Fibroblast of peridontal ligament (primary cell): ENCODE measurements at regions not wholly inside any gene's neighbourhood (a gene's known extent, or its start where the extent isn't known, plus 50 kb on each side); places are given as distances from the start of the nearest gene placed in this dataset.
"Not testable (repeated sequence)": the region's sequence is repeated elsewhere in the genome, so short reads cannot be mapped to it uniquely, and the experiment has no call there.

ENCODE experiments used
- DNase-seq: peaks from one replicate; pipeline ENCODE4 v3.0.0-alpha.2; 2010; ENCODE audit errors: extremely low read depth

GRCh38 chr20:6715401-6715941, 52.0 kb upstream of the BMP2 start:
- no peak for DNase-seq

- no peak for DNase-seq
Observed at GRCh38 chr20:6714279-6714711, 53.2 kb upstream of the BMP2 start.

GRCh38 chr20:6711951-6712649, 55.4 kb upstream of the BMP2 start:
- DNase-seq = no peak

GRCh38 chr20:6709910-6710595, 57.4 kb upstream of the BMP2 start:
- peak; percentile 24 for DNase-seq

GRCh38 chr20:6708010-6708409, 59.5 kb upstream of the BMP2 start:
- DNase-seq = peak; percentile 48

- no peak for DNase-seq
Observed at GRCh38 chr20:6707321-6707831, 60.1 kb upstream of the BMP2 start.

- DNase-seq = no peak
Observed at GRCh38 chr20:6705926-6706548, 61.4 kb upstream of the BMP2 start.

- peak; percentile 3 for DNase-seq
Observed at GRCh38 chr20:6705106-6705766, 62.2 kb upstream of the BMP2 start.

GRCh38 chr20:6704132-6704861, 63.2 kb upstream of the BMP2 start:
- peak; percentile 83 for DNase-seq

GRCh38 chr20:6703656-6704055, 63.8 kb upstream of the BMP2 start:
- no peak for DNase-seq

GRCh38 chr20:6703047-6703446, 64.4 kb upstream of the BMP2 start:
- no peak for DNase-seq

GRCh38 chr20:6702144-6702543, 65.3 kb upstream of the BMP2 start:
- no peak for DNase-seq

- DNase-seq = no peak
Observed at GRCh38 chr20:6700563-6701329, 66.7 kb upstream of the BMP2 start.

- DNase-seq = no peak
Observed at GRCh38 chr20:6699921-6700562, 67.4 kb upstream of the BMP2 start.

GRCh38 chr20:6698723-6699122, 68.8 kb upstream of the BMP2 start:
- DNase-seq = no peak

- no peak for DNase-seq
Observed at GRCh38 chr20:6698056-6698455, 69.4 kb upstream of the BMP2 start.

GRCh38 chr20:6697228-6697972, 70.1 kb upstream of the BMP2 start:
- DNase-seq = no peak

- no peak for DNase-seq
Observed at GRCh38 chr20:6696001-6696400, 71.5 kb upstream of the BMP2 start.

GRCh38 chr20:6693808-6694198, 73.7 kb upstream of the BMP2 start:
- not testable (repeated sequence) for DNase-seq
